PC-3 (cell line): ENCODE measurements at regions not wholly inside any gene's neighbourhood (a gene's known extent, or its start where the extent isn't known, plus 50 kb on each side); places are given as distances from the start of the nearest gene placed in this dataset.

Experiments used
- ATAC-seq: fragments of 200-7000 bp; cut with Tn5 transposase; 2 replicates; pipeline ENCODE4 v1.9.1; 2020; ENCODE audit warnings: mild to moderate bottlenecking, moderate library complexity
- BruUV-seq: library from RNA; stranded (reverse); fragments of 400-500 nt; replicated peaks from 2 replicates; lab custom pipeline; 2021; lab: Mats Ljungman, UMichigan
- CTCF ChIA-PET: fragments of 300-600 bp; sonication (Branson Sonifier 250); formaldehyde crosslinking; loops from one replicate; lab custom pipeline; 2022; ENCODE audit warnings: antibody characterized with exemption; lab: Charles Lee
- POLR2A ChIA-PET: fragments of 300-600 bp; sonication (Branson Sonifier 250); formaldehyde crosslinking; loops from one replicate; lab custom pipeline; 2022; ENCODE audit warnings: antibody characterized with exemption; ENCODE audit not compliant: unreplicated experiment; lab: Charles Lee
- DNase-seq: peaks from one replicate; pipeline ENCODE4 v3.0.0-alpha.2; 2015
- H2AFZ ChIP-seq: fragments of 300-600 bp; sonication (generic); 2 replicates; pipeline ENCODE4 v1.6.0; 2016; ENCODE audit warnings: antibody characterized with exemption, low read length
- H3F3A ChIP-seq: fragments of 300-600 bp; sonication (generic); one replicate; pipeline ENCODE4 v1.6.0; 2017; ENCODE audit warnings: antibody characterized with exemption, low read length, control low read depth, mild to moderate bottlenecking; ENCODE audit not compliant: unreplicated experiment
- H3K27ac ChIP-seq: fragments of 300-600 bp; sonication (generic); 2 replicates; pipeline ENCODE4 v1.5.1; 2016; ENCODE audit warnings: mild to moderate bottlenecking, low read length
- H3K27me3 ChIP-seq: fragments of 300-600 bp; sonication (generic); 2 replicates; pipeline ENCODE4 v1.6.1; 2016; ENCODE audit warnings: low read length, mixed read lengths
- H3K36me3 ChIP-seq: fragments of 300-600 bp; sonication (generic); 2 replicates; pipeline ENCODE4 v1.6.1; 2016; ENCODE audit warnings: low read depth, mixed run types, low read length, mixed read lengths
- H3K4me1 ChIP-seq: fragments of 300-600 bp; sonication (generic); 2 replicates; pipeline ENCODE4 v1.5.1; 2016; ENCODE audit warnings: low read length; ENCODE audit not compliant: insufficient read depth
- H3K4me2 ChIP-seq: fragments of 300-600 bp; sonication (generic); 2 replicates; pipeline ENCODE4 v1.6.0; 2016; ENCODE audit warnings: low read length
- H3K4me3 ChIP-seq: fragments of 300-600 bp; sonication (generic); 2 replicates; pipeline ENCODE4 v1.5.1; 2016; ENCODE audit warnings: mild to moderate bottlenecking, low read length, mixed read lengths
- H3K79me2 ChIP-seq: fragments of 300-600 bp; sonication (generic); 2 replicates; pipeline ENCODE4 v1.6.1; 2017; ENCODE audit warnings: low read length, mixed read lengths
- H3K9ac ChIP-seq: fragments of 300-600 bp; sonication (generic); 2 replicates; pipeline ENCODE4 v1.6.0; 2016; ENCODE audit warnings: mild to moderate bottlenecking, low read length
- H3K9me2 ChIP-seq: fragments of 300-600 bp; sonication (generic); replicated peaks from 2 replicates; pipeline ENCODE4 v1.6.1; 2016; ENCODE audit warnings: mixed run types, low read length, mixed read lengths
- H3K9me3 ChIP-seq: fragments of 300-600 bp; sonication (generic); 2 replicates; pipeline ENCODE4 v1.6.1; 2016; ENCODE audit warnings: low read length, mixed read lengths
- H4K20me1 ChIP-seq: fragments of 300-600 bp; sonication (generic); 2 replicates; pipeline ENCODE4 v1.6.1; 2016; ENCODE audit warnings: low read length, mixed read lengths
- CTCF ChIP-seq: fragments of 300-600 bp; sonication (generic); conservative IDR thresholded peaks from 2 replicates; pipeline ENCODE4 v1.5.1; 2017; ENCODE audit warnings: antibody characterized with exemption, low read depth, mild to moderate bottlenecking, low read length
- EZH2 ChIP-seq: fragments of 300-600 bp; sonication (generic); IDR thresholded peaks from one replicate; pipeline ENCODE4 v1.6.1; 2017; ENCODE audit warnings: antibody characterized with exemption, mild to moderate bottlenecking, low read length; ENCODE audit not compliant: unreplicated experiment
- EZH2phosphoT487 ChIP-seq: fragments of 300-600 bp; sonication (generic); IDR thresholded peaks from 2 replicates; pipeline ENCODE4 v1.6.1; 2018; ENCODE audit warnings: mild to moderate bottlenecking, antibody characterized with exemption, low read length, borderline replicate concordance
- intact Hi-C: fragments of 100-400 bp; cut with micrococcal nuclease; formaldehyde crosslinking; loops from 2 replicates; pipeline ENCODE4 v1.9.0; 2023

GRCh38 chr3:19052874-19053273 lies 95.4 kb upstream of the KCNH8 start:
- no peaks in the 10 kb centered on the region for H3K4me1 ChIP-seq
- H3K27ac ChIP-seq: no peak overlapping the region
- CTCF ChIA-PET: no interaction called here
- TF ChIP-seq EZH2 (no peak), CTCF (no peak), EZH2phosphoT487 (no peak)
- POLR2A ChIA-PET: no interaction called here
- no peak for ATAC-seq
- H3K4me3 ChIP-seq: no peak overlapping the region
- H3K27me3 ChIP-seq: no peaks in the 10 kb centered on the region
- H3K9me2 ChIP-seq: no peaks in the 10 kb centered on the region
- H2AFZ ChIP-seq: no peak overlapping the region
- H3K36me3 ChIP-seq: no peaks in the 10 kb centered on the region
- intact Hi-C loops: no loop called here
- no peak overlapping the region for H3K9ac ChIP-seq
- no peak overlapping the region for H3K4me2 ChIP-seq
- no peaks in the 10 kb centered on the region for H3F3A ChIP-seq
- BruUV-seq: no TSS peak
- no peaks in the 10 kb centered on the region for H4K20me1 ChIP-seq
- H3K79me2 ChIP-seq: no peaks in the 10 kb centered on the region
- no peak for DNase-seq
- no peaks in the 10 kb centered on the region for H3K9me3 ChIP-seq

GRCh38 chr3:19046440-19046839 lies 101.9 kb upstream of the KCNH8 start:
- ATAC-seq: no peak
- no peak overlapping the region for H3K4me3 ChIP-seq
- H3K4me2 ChIP-seq: no peak overlapping the region
- no TSS peak for BruUV-seq
- ChIA-PET POLR2A (no interaction called here), CTCF (no interaction called here)
- H3K79me2 ChIP-seq: no peaks in the 10 kb centered on the region
- H3K9me3 ChIP-seq: no peaks in the 10 kb centered on the region
- H3K36me3 ChIP-seq: no peaks in the 10 kb centered on the region
- no peaks in the 10 kb centered on the region for H4K20me1 ChIP-seq
- H3K27me3 ChIP-seq: peaks cover 17% of the 10 kb centered on the region; the same call in 1 of the 2 replicates
- H2AFZ ChIP-seq: no peak overlapping the region
- no peaks in the 10 kb centered on the region for H3K4me1 ChIP-seq
- H3K9ac ChIP-seq: no peak overlapping the region
- H3K27ac ChIP-seq: no peak overlapping the region
- H3K9me2 ChIP-seq: no peaks in the 10 kb centered on the region
- DNase-seq: peak; percentile 24
- TF ChIP-seq EZH2 (no peak), CTCF (peak; percentile 58)
- H3F3A ChIP-seq: no peaks in the 10 kb centered on the region
- intact Hi-C loops: no loop called here

- H3K9me3 ChIP-seq: no peaks in the 10 kb centered on the region
- H3K4me1 ChIP-seq: peaks cover 7% of the 10 kb centered on the region
- no peak overlapping the region for H3K27ac ChIP-seq
- intact Hi-C loops: no loop called here
- H3K27me3 ChIP-seq: peaks cover 27% of the 10 kb centered on the region; the same call in 1 of the 2 replicates
- no peaks in the 10 kb centered on the region for H3K36me3 ChIP-seq
- no peak overlapping the region for H3K9ac ChIP-seq
- H3F3A ChIP-seq: no peaks in the 10 kb centered on the region
- ATAC-seq (peak; percentile 27; the same call in 1 of the 2 replicates), DNase-seq (peak; percentile 16)
- H3K79me2 ChIP-seq: no peaks in the 10 kb centered on the region
- POLR2A ChIA-PET: no interaction called here
- BruUV-seq: no TSS peak
- no peak overlapping the region for H2AFZ ChIP-seq
- no peak overlapping the region for H3K4me3 ChIP-seq
- no peak for TF ChIP-seq EZH2
- no peak for TF ChIP-seq EZH2phosphoT487
- TF ChIP-seq CTCF: peak; percentile 51; the same call in 1 of the 2 replicates
- CTCF ChIA-PET: no interaction called here
- H4K20me1 ChIP-seq: no peaks in the 10 kb centered on the region
- no peaks in the 10 kb centered on the region for H3K9me2 ChIP-seq
- H3K4me2 ChIP-seq: no peak overlapping the region
Observed at GRCh38 chr3:19030522-19030839, 117.8 kb upstream of the KCNH8 start.
